Osteocyte (in vitro differentiated cells): ENCODE measurements at regions not wholly inside any gene's neighbourhood (a gene's known extent, or its start where the extent isn't known, plus 50 kb on each side); places are given as distances from the start of the nearest gene placed in this dataset.

Experiments used
- DNase-seq: peaks from one replicate; pipeline ENCODE4 v3.0.0; 2021; ENCODE audit warnings: mixed read lengths; ENCODE audit not compliant: unreplicated experiment; ENCODE audit errors: extremely low spot score
- H3K27ac Mint-ChIP-seq: one replicate; pipeline ENCODE4 v1.8.0; 2021; ENCODE audit warnings: mild to moderate bottlenecking, mixed read lengths; ENCODE audit not compliant: unreplicated experiment
- H3K27me3 Mint-ChIP-seq: one replicate; pipeline ENCODE4 v1.8.0; 2021; ENCODE audit warnings: mixed read lengths; ENCODE audit not compliant: unreplicated experiment
- H3K36me3 Mint-ChIP-seq: one replicate; pipeline ENCODE4 v1.8.0; 2021; ENCODE audit warnings: mixed read lengths; ENCODE audit not compliant: unreplicated experiment
- H3K4me1 Mint-ChIP-seq: one replicate; pipeline ENCODE4 v1.8.0; 2021; ENCODE audit warnings: mixed read lengths; ENCODE audit not compliant: unreplicated experiment
- H3K4me3 Mint-ChIP-seq: one replicate; pipeline ENCODE4 v1.8.0; 2021; ENCODE audit warnings: mild to moderate bottlenecking, moderate library complexity, mixed read lengths; ENCODE audit not compliant: unreplicated experiment
- H3K9me3 Mint-ChIP-seq: one replicate; pipeline ENCODE4 v1.8.0; 2021; ENCODE audit warnings: mixed read lengths; ENCODE audit not compliant: unreplicated experiment
- TF ChIP-seq, protein P1 (sequence below): fragments of 200-600 bp; sonication (generic); IDR thresholded peaks from 2 replicates; pipeline ENCODE4 v1.5.0; 2021; ENCODE audit warnings: antibody characterized with exemption, mild to moderate bottlenecking, moderate library complexity

- Mint-ChIP-seq H3K9me3 (no peaks in the 10 kb centered on the region), H3K27me3 (no peaks in the 10 kb centered on the region), H3K4me3 (no peak overlapping the region), H3K36me3 (no peaks in the 10 kb centered on the region), H3K4me1 (peaks cover 2% of the 10 kb centered on the region), H3K27ac (no peak overlapping the region)
- DNase-seq, result no peak
- TF ChIP-seq, protein P1, sequence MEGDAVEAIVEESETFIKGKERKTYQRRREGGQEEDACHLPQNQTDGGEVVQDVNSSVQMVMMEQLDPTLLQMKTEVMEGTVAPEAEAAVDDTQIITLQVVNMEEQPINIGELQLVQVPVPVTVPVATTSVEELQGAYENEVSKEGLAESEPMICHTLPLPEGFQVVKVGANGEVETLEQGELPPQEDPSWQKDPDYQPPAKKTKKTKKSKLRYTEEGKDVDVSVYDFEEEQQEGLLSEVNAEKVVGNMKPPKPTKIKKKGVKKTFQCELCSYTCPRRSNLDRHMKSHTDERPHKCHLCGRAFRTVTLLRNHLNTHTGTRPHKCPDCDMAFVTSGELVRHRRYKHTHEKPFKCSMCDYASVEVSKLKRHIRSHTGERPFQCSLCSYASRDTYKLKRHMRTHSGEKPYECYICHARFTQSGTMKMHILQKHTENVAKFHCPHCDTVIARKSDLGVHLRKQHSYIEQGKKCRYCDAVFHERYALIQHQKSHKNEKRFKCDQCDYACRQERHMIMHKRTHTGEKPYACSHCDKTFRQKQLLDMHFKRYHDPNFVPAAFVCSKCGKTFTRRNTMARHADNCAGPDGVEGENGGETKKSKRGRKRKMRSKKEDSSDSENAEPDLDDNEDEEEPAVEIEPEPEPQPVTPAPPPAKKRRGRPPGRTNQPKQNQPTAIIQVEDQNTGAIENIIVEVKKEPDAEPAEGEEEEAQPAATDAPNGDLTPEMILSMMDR, result no peak
These were observed 456.2 kb upstream of the NECTIN3 start for GRCh38 chr3:110615454-110615853.

GRCh38 chr3:110618512-110619226 is 452.9 kb upstream of the NECTIN3 start:
- Mint-ChIP-seq H3K4me3 (no peak overlapping the region), H3K4me1 (peaks cover 2% of the 10 kb centered on the region), H3K27me3 (no peaks in the 10 kb centered on the region), H3K27ac (no peak overlapping the region), H3K9me3 (no peaks in the 10 kb centered on the region), H3K36me3 (no peaks in the 10 kb centered on the region)
- DNase-seq, result no peak
- TF ChIP-seq, protein P1, result no peak

- TF ChIP-seq, protein P1, result no peak
- Mint-ChIP-seq H3K36me3 (no peaks in the 10 kb centered on the region), H3K27ac (no peak overlapping the region), H3K27me3 (no peaks in the 10 kb centered on the region), H3K4me3 (no peak overlapping the region), H3K9me3 (no peaks in the 10 kb centered on the region), H3K4me1 (peaks cover 2% of the 10 kb centered on the region)
- DNase-seq, result no peak
These were observed 451.5 kb upstream of the NECTIN3 start for GRCh38 chr3:110620118-110620517.

DNA sequence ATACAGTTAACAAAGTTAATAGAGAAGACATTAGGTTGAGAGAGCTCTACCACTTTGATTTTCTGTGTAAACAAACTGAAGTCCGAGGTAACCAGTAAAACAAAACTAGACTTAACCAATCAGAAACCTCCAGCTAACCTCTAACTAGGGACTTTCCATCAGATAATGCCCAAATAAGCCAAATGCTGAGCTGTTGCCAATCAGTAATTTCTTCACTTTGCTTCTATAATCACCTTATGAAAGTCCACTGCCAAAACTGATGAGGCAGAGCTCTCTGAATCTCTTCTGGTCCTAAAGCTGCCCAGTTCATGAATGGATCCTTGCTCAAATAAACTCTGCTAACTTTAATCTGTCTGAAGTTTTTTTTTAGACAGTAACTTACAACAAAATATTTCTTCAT is 448.0 kb upstream of the NECTIN3 start:
- Mint-ChIP-seq H3K36me3 (no peaks in the 10 kb centered on the region), H3K4me1 (no peaks in the 10 kb centered on the region)
- no peak for DNase-seq

DNA sequence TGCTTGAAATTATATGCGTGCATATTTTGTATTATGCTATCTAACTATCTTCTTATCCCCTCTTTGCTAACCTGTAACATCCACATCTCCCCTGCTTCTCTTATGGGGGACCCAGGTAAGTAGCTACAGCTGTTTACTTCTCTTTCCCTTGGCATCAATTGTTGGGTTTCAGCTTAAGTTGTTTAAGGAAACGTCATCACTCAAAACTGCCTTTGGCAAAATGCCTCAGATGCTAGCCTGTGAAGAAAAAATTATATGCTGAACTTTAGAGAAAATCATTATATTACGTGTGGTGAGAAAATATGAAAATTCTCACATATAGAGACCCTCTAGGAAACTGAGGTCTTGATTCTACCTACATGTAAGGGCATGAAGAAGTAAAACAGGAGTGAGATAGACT is 447.0 kb upstream of the NECTIN3 start:
- Mint-ChIP-seq H3K27ac (no peak overlapping the region), H3K4me1 (no peaks in the 10 kb centered on the region), H3K9me3 (no peaks in the 10 kb centered on the region), H3K4me3 (no peak overlapping the region), H3K36me3 (no peaks in the 10 kb centered on the region), H3K27me3 (no peaks in the 10 kb centered on the region)
- DNase-seq, result no peak
- TF ChIP-seq, protein P1, result no peak

More for the DNA sequence above, 448.0 kb upstream of the NECTIN3 start:
- H3K9me3 Mint-ChIP-seq, result no peaks in the 10 kb centered on the region
- TF ChIP-seq, protein P1, result no peak
- H3K4me3 Mint-ChIP-seq, result no peak overlapping the region
- H3K27ac Mint-ChIP-seq, result no peak overlapping the region
- no peaks in the 10 kb centered on the region for H3K27me3 Mint-ChIP-seq
